ENCODE measurements at regions not wholly inside any gene's neighbourhood (a gene's known extent, or its start where the extent isn't known, plus 50 kb on each side); places are given as distances from the start of the nearest gene placed in this dataset.

GRCh38 chr20:12916699-12917098, 92.1 kb upstream of the SPTLC3 start:
- no peaks in the 10 kb centered on the region for H3K23me2 ChIP-seq (ENCODE audit: insufficient read length, low read depth, low read length, poor library complexity, severe bottlenecking)
- no peaks in the 10 kb centered on the region for H3K27me3 ChIP-seq (ENCODE audit: insufficient read depth, low read length)
- H4K91ac ChIP-seq (ENCODE audit: insufficient read length, low read depth, low read length) = no peak overlapping the region
- no peak overlapping the region for H3K56ac ChIP-seq (ENCODE audit: insufficient read length, low read depth, low read length)
- H2BK20ac ChIP-seq (ENCODE audit: low read depth, low read length, poor library complexity, severe bottlenecking) = no peak overlapping the region
- H3K27ac ChIP-seq (ENCODE audit: insufficient read length, low read depth, low read length) = no peak overlapping the region
- no peak overlapping the region for H4K5ac ChIP-seq (ENCODE audit: insufficient read length, low read depth, low read length)
- no peaks in the 10 kb centered on the region; the same call in 1 of the 2 replicates for H3K4me1 ChIP-seq (ENCODE audit: insufficient read depth, low read length)
- no peak for DNase-seq
- no peaks in the 10 kb centered on the region; the same call in 1 of the 2 replicates for H3K79me2 ChIP-seq (ENCODE audit: insufficient read depth, low read length)
- no peak overlapping the region for H3K23ac ChIP-seq (ENCODE audit: insufficient read length, low read depth, low read length)
- H4K8ac ChIP-seq (replicated peaks; ENCODE audit: insufficient read length, low read depth, low read length) = no peak overlapping the region
- no peak overlapping the region; a peak in 1 of 7 replicates for H3K27ac Mint-ChIP-seq
- no peaks in the 10 kb centered on the region; the same call in 1 of the 2 replicates for H3K27me3 Mint-ChIP-seq (ENCODE audit: low read depth)
- H3K18ac ChIP-seq (ENCODE audit: insufficient read length, low read depth, low read length) = no peak overlapping the region
- H3T11ph ChIP-seq (ENCODE audit: low read length) = no peak overlapping the region
- no peak overlapping the region for H3K4me2 ChIP-seq (ENCODE audit: insufficient read depth, insufficient read length, low read length)
- H3K9ac ChIP-seq (ENCODE audit: extremely low read depth, insufficient read length, low read length) = no peak overlapping the region
- no peak overlapping the region for H2BK5ac ChIP-seq (ENCODE audit: insufficient read length, low read length)
- H3K36me3 Mint-ChIP-seq (ENCODE audit: insufficient read depth in 1 of 3, low read depth in 3 of 3) = peaks cover 0 to 3% (median 3%) of the 10 kb centered on the region in 3 experiments; a peak in 4 of 7 replicates
- no peak overlapping the region for H2BK15ac ChIP-seq (ENCODE audit: low read depth, low read length)
- H2AK5ac ChIP-seq (ENCODE audit: insufficient read length, low read length) = no peak overlapping the region
- TF ChIP-seq, protein P1, sequence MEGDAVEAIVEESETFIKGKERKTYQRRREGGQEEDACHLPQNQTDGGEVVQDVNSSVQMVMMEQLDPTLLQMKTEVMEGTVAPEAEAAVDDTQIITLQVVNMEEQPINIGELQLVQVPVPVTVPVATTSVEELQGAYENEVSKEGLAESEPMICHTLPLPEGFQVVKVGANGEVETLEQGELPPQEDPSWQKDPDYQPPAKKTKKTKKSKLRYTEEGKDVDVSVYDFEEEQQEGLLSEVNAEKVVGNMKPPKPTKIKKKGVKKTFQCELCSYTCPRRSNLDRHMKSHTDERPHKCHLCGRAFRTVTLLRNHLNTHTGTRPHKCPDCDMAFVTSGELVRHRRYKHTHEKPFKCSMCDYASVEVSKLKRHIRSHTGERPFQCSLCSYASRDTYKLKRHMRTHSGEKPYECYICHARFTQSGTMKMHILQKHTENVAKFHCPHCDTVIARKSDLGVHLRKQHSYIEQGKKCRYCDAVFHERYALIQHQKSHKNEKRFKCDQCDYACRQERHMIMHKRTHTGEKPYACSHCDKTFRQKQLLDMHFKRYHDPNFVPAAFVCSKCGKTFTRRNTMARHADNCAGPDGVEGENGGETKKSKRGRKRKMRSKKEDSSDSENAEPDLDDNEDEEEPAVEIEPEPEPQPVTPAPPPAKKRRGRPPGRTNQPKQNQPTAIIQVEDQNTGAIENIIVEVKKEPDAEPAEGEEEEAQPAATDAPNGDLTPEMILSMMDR (conservative IDR thresholded peaks at IDR 0.05) = no peak
- peaks cover under 1 to 9% of the 10 kb centered on the region in 2 experiments for H3K9me3 Mint-ChIP-seq
- H2BK12ac ChIP-seq (ENCODE audit: insufficient read length, low read depth, low read length) = no peak overlapping the region
- no peak overlapping the region for H3K4ac ChIP-seq (ENCODE audit: low read depth, low read length)
- no peak overlapping the region for H3K4me3 Mint-ChIP-seq
- WGBS (ENCODE audit: extremely low coverage, insufficient read length, low lambda C conversion rate) = no CpG with 5 or more reads among the region's 1 CpG
- peaks cover 0 to 3% of the 10 kb centered on the region in 2 experiments; a peak in 1 of 4 replicates for H3K4me1 Mint-ChIP-seq
- no peaks in the 10 kb centered on the region for H3K79me1 ChIP-seq (ENCODE audit: insufficient read depth, low read depth, low read length, poor library complexity, severe bottlenecking)
- H3K14ac ChIP-seq (ENCODE audit: insufficient read depth, low read length) = no peak overlapping the region
- no peaks in the 10 kb centered on the region for H4K20me1 ChIP-seq (ENCODE audit: control insufficient read depth, insufficient read depth, insufficient read length)
- no peak overlapping the region for H2BK120ac ChIP-seq (ENCODE audit: low read depth, low read length, poor library complexity, severe bottlenecking)
- H2AFZ ChIP-seq (ENCODE audit: low read length) = no peak overlapping the region
- no peaks in the 10 kb centered on the region for H3K9me3 ChIP-seq (ENCODE audit: control insufficient read depth, low read depth, low read length)
